SK-N-SH (cell line): ENCODE measurements at regions not wholly inside any gene's neighbourhood (a gene's known extent, or its start where the extent isn't known, plus 50 kb on each side); places are given as distances from the start of the nearest gene placed in this dataset.
A peak's percentile ranks its signal among the peaks of the same experiment; 100 is the strongest.

Experiments used
- CTCF ChIA-PET: fragments of 300-600, 350-600 bp; formaldehyde crosslinking; extraction: SDS; loops from one replicate; lab custom pipeline; 2021; lab: Yijun Ruan, JAX
- POLR2A ChIA-PET: fragments of 350-600 bp; sonication (Branson Sonifier 250); formaldehyde crosslinking; extraction: SDS; loops from one replicate; lab custom pipeline; 2020; ENCODE audit warnings: antibody characterized with exemption, inconsistent platforms; lab: Yijun Ruan, JAX
- DNase-seq: peaks from one replicate; pipeline ENCODE4 v3.0.0; 2012
- H2AFZ ChIP-seq: fragments of 200-600 bp; sonication (generic); 2 replicates; pipeline ENCODE4 v1.8.1; 2016; ENCODE audit warnings: antibody characterized with exemption, mild to moderate bottlenecking, low read depth
- H3F3A ChIP-seq: fragments of 200-600 bp; sonication (generic); replicated peaks from 2 replicates; pipeline ENCODE3; 2016; ENCODE audit warnings: antibody characterized with exemption, mild to moderate bottlenecking; ENCODE audit not compliant: insufficient read depth
- H3K27ac ChIP-seq, 2 experiments: fragments of 200-500 bp in 1 of 2; fragments of 200-600 bp in 1 of 2; sonication (Bioruptor generic) in 1 of 2; sonication (generic), shearing (Covaris generic) in 1 of 2; 2 replicates each; pipeline versions ENCODE4 v1.5.1 to v1.6.1; 2014 to 2016; ENCODE audit warnings: low read depth in 2 of 2, inconsistent platforms in 1 of 2, low read length in 1 of 2, mild to moderate bottlenecking in 1 of 2, mixed read lengths in 1 of 2
- H3K27me3 ChIP-seq: fragments of 200-600 bp; sonication (generic), shearing (Covaris generic); 2 replicates; pipeline ENCODE4 v1.6.1; 2016; ENCODE audit warnings: mixed run types; ENCODE audit not compliant: insufficient read depth
- H3K36me3 ChIP-seq, 2 experiments: fragments of 200-500 bp in 1 of 2; fragments of 200-600 bp in 1 of 2; sonication (Bioruptor generic) in 1 of 2; sonication (generic) in 1 of 2; replicated peaks in 1 of 2; 2 replicates each; pipeline versions ENCODE3 to v1.5.1; 2014 to 2016; ENCODE audit warnings: low read length in 1 of 2, mild to moderate bottlenecking in 1 of 2; ENCODE audit not compliant: insufficient read depth in 2 of 2, control insufficient read depth in 1 of 2
- H3K4me1 ChIP-seq, 2 experiments: fragments of 200-500 bp in 1 of 2; fragments of 200-600 bp in 1 of 2; sonication (Bioruptor generic) in 1 of 2; sonication (generic), shearing (Covaris generic) in 1 of 2; 2 replicates each; pipeline versions ENCODE4 v1.5.1 to v1.6.1; 2014 to 2016; ENCODE audit warnings: low read depth in 1 of 2, low read length in 1 of 2, mixed run types in 1 of 2; ENCODE audit not compliant: insufficient read depth in 2 of 2, control insufficient read depth in 1 of 2
- H3K4me2 ChIP-seq: fragments of 200-600 bp; sonication (generic), shearing (Covaris generic); 2 replicates; pipeline ENCODE4 v1.6.1; 2017; ENCODE audit warnings: mixed run types
- H3K4me3 ChIP-seq, 2 experiments: fragments of 200-500 bp in 1 of 2; fragments of 200-600 bp in 1 of 2; sonication (Bioruptor generic) in 1 of 2; sonication (generic), shearing (Covaris generic) in 1 of 2; 2 replicates each; pipeline versions ENCODE4 v1.5.1 to v1.8.1; 2014 to 2016; ENCODE audit warnings: low read depth in 2 of 2, inconsistent platforms in 1 of 2, low read length in 1 of 2, mild to moderate bottlenecking in 1 of 2, mixed read lengths in 1 of 2, moderate library complexity in 1 of 2
- H3K79me2 ChIP-seq: fragments of 200-600 bp; sonication (generic); 2 replicates; pipeline ENCODE4 v1.8.1; 2017; ENCODE audit warnings: mild to moderate bottlenecking; ENCODE audit not compliant: insufficient read depth
- H3K9ac ChIP-seq: fragments of 200-600 bp; sonication (generic); 2 replicates; pipeline ENCODE4 v1.6.1; 2017; ENCODE audit warnings: mixed run types
- H3K9me2 ChIP-seq: fragments of 200-600 bp; sonication (generic); 2 replicates; pipeline ENCODE4 v1.6.1; 2017; ENCODE audit warnings: mixed run types
- H3K9me3 ChIP-seq: fragments of 200-600 bp; sonication (generic); 2 replicates; pipeline ENCODE4 v1.6.1; 2017; ENCODE audit warnings: mixed run types, mild to moderate bottlenecking, moderate library complexity
- H4K20me1 ChIP-seq: fragments of 200-600 bp; sonication (generic); 2 replicates; pipeline ENCODE4 v1.6.1; 2017; ENCODE audit warnings: mild to moderate bottlenecking, mixed run types; ENCODE audit not compliant: insufficient read depth
- CHD2 ChIP-seq: fragments of 150-350 bp; IDR thresholded peaks from 2 replicates; pipeline ENCODE4 v1.6.1; 2018; ENCODE audit warnings: low read length; ENCODE audit not compliant: partially characterized antibody
- ELF1 ChIP-seq: IDR thresholded peaks from 2 replicates; pipeline ENCODE4 v1.4.0; 2012
- FOXM1 ChIP-seq: IDR thresholded peaks from 2 replicates; pipeline ENCODE4 v1.4.0; 2012; ENCODE audit warnings: low read depth, mild to moderate bottlenecking
- GABPA ChIP-seq: IDR thresholded peaks from 2 replicates; pipeline ENCODE4 v1.4.0; 2012; ENCODE audit warnings: low read depth, mild to moderate bottlenecking
- MEF2A ChIP-seq: IDR thresholded peaks from 2 replicates; pipeline ENCODE4 v1.4.0; 2012; ENCODE audit warnings: low read depth, borderline replicate concordance
- MXI1 ChIP-seq: IDR thresholded peaks from 2 replicates; pipeline ENCODE4 v1.6.1; 2012; ENCODE audit warnings: mild to moderate bottlenecking, low read depth, low read length, improper control_type of control experiment
- PBX3 ChIP-seq: IDR thresholded peaks from 2 replicates; pipeline ENCODE4; 2012
- POLR2AphosphoS5 ChIP-seq: IDR thresholded peaks from 2 replicates; pipeline ENCODE4 v1.6.1; 2012; ENCODE audit warnings: low read depth, low read length
- RAD21 ChIP-seq: IDR thresholded peaks from 2 replicates; pipeline ENCODE4 v1.6.1; 2012; ENCODE audit warnings: mild to moderate bottlenecking, low read length
- RCOR1 ChIP-seq: fragments of 150-350 bp; IDR thresholded peaks from 2 replicates; pipeline ENCODE4 v1.6.1; 2017; ENCODE audit warnings: antibody characterized with exemption, low read length
- RFX5 ChIP-seq: IDR thresholded peaks from 2 replicates; pipeline ENCODE4 v1.6.1; 2012; ENCODE audit warnings: mild to moderate bottlenecking, improper control_type of control experiment, low read length
- TAF1 ChIP-seq: IDR thresholded peaks from 2 replicates; pipeline ENCODE4 v1.6.1; 2012; ENCODE audit warnings: low read depth, mild to moderate bottlenecking, low read length, moderate library complexity, borderline replicate concordance
- TEAD4 ChIP-seq: IDR thresholded peaks from 2 replicates; pipeline ENCODE4 v1.4.0; 2012; ENCODE audit warnings: mild to moderate bottlenecking, borderline replicate concordance; ENCODE audit not compliant: insufficient read depth
- USF2 ChIP-seq: fragments of 150-350 bp; IDR thresholded peaks from 2 replicates; pipeline ENCODE4 v1.6.1; 2017; ENCODE audit warnings: antibody characterized with exemption, low read length, low read depth, borderline replicate concordance
- WGBS: methylation state at CpG from one replicate; pipeline ENCODE4 v1.1.6; 2017; ENCODE audit warnings: low lambda C conversion rate; 5-methylcytosine and 5-hydroxymethylcytosine counted together

- Histone ChIP-seq H3K4me2 (no peak overlapping the region), H3K27ac (no peak overlapping the region; a peak in 1 of 4 replicates), H2AFZ (no peak overlapping the region), H4K20me1 (no peaks in the 10 kb centered on the region), H3K36me3 (no peaks in the 10 kb centered on the region), H3K79me2 (no peaks in the 10 kb centered on the region), H3K27me3 (no peaks in the 10 kb centered on the region; the same call in 1 of the 2 replicates), H3K4me1 (peaks cover 0 to 32% of the 10 kb centered on the region in 2 experiments; a peak in 1 of 4 replicates), H3F3A (no peaks in the 10 kb centered on the region), H3K4me3 (no peak overlapping the region), H3K9me3 (no peaks in the 10 kb centered on the region), H3K9me2 (no peaks in the 10 kb centered on the region), H3K9ac (no peak overlapping the region)
- ChIA-PET CTCF (interaction anchor here (1.2 kb wide), 1 partner anchor 71 kb away, joined by 3 read pairs; no protein-coding TSS in a partner anchor), POLR2A (no interaction called here)
- no peak for TF ChIP-seq USF2
- 37% methylated on average over 3 of the region's 3 CpGs for WGBS
- no peak for DNase-seq
Observed at GRCh38 chr11:119798656-119799055, 69.7 kb upstream of the NECTIN1 start.

- H3F3A ChIP-seq, result no peaks in the 10 kb centered on the region
- no peaks in the 10 kb centered on the region for H4K20me1 ChIP-seq
- TF ChIP-seq PBX3 (no peak), RCOR1 (no peak), MXI1 (no peak), ELF1 (no peak), FOXM1 (no peak), POLR2AphosphoS5 (no peak), TEAD4 (no peak), MEF2A (no peak), RAD21 (no peak), GABPA (no peak), RFX5 (no peak), TAF1 (no peak), CHD2 (no peak)
- peaks cover 0 to 23% of the 10 kb centered on the region in 2 experiments; a peak in 1 of 4 replicates for H3K4me1 ChIP-seq
- no peaks in the 10 kb centered on the region for H3K9me2 ChIP-seq
- CTCF ChIA-PET, result interaction anchor here (0.6 to 0.8 kb wide), 2 partner anchors 110 to 922 kb away, joined by 3 read pairs; no protein-coding TSS in a partner anchor
- no peaks in the 10 kb centered on the region for H3K79me2 ChIP-seq
- H3K9ac ChIP-seq, result no peak overlapping the region
- H2AFZ ChIP-seq, result no peak overlapping the region
- H3K9me3 ChIP-seq, result no peaks in the 10 kb centered on the region
- DNase-seq, result no peak
- no peak overlapping the region for H3K4me2 ChIP-seq
- H3K27ac ChIP-seq, result peak overlapping the region in 1 of 2 experiments; percentile 3; a peak in 2 of 4 replicates
- no peaks in the 10 kb centered on the region for H3K36me3 ChIP-seq
- POLR2A ChIA-PET, result interaction anchor here (1.0 kb wide), 1 partner anchor 9 kb away, joined by 4 read pairs; no protein-coding TSS in a partner anchor
- H3K27me3 ChIP-seq, result no peaks in the 10 kb centered on the region; the same call in 1 of the 2 replicates
- no peak overlapping the region for H3K4me3 ChIP-seq
- 69% methylated on average over 4 of the region's 4 CpGs for WGBS
Observed at GRCh38 chr11:119797736-119798135, 68.7 kb upstream of the NECTIN1 start.
